Thyroid gland (tissue), 4 donors: ENCODE measurements at regions not wholly inside any gene's neighbourhood (a gene's known extent, or its start where the extent isn't known, plus 50 kb on each side); places are given as distances from the start of the nearest gene placed in this dataset.

ENCODE experiments used
- POLR2A ChIP-seq, 2 donors: fragments of 450-650 bp; IDR thresholded peaks; one replicate each; pipeline ENCODE4 v1.6.1; 2017; ENCODE audit warnings: antibody characterized with exemption in 2 of 2, mild to moderate bottlenecking in 2 of 2, moderate library complexity in 1 of 2
- TF ChIP-seq, protein P1 (sequence below), 6 experiments: fragments of 200-600 bp in 3 of 6; fragments of 450-650 bp in 3 of 6; sonication (generic) in 3 of 6; IDR thresholded peaks; one replicate each; pipeline ENCODE4 v1.5.1; 2016 to 2019; ENCODE audit warnings: antibody characterized with exemption in 6 of 6, mild to moderate bottlenecking in 2 of 6, inconsistent platforms in 1 of 6, moderate library complexity in 1 of 6

- TF ChIP-seq, protein P1, sequence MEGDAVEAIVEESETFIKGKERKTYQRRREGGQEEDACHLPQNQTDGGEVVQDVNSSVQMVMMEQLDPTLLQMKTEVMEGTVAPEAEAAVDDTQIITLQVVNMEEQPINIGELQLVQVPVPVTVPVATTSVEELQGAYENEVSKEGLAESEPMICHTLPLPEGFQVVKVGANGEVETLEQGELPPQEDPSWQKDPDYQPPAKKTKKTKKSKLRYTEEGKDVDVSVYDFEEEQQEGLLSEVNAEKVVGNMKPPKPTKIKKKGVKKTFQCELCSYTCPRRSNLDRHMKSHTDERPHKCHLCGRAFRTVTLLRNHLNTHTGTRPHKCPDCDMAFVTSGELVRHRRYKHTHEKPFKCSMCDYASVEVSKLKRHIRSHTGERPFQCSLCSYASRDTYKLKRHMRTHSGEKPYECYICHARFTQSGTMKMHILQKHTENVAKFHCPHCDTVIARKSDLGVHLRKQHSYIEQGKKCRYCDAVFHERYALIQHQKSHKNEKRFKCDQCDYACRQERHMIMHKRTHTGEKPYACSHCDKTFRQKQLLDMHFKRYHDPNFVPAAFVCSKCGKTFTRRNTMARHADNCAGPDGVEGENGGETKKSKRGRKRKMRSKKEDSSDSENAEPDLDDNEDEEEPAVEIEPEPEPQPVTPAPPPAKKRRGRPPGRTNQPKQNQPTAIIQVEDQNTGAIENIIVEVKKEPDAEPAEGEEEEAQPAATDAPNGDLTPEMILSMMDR (IDR thresholded peaks at IDR 0.05): no peak
- no peak for TF ChIP-seq POLR2A (IDR thresholded peaks at IDR 0.05)
These were observed 72.5 kb upstream of the ANKRD1 start for GRCh38 chr10:90993340-90993739.
